Vagina (tissue), 2 donors: ENCODE measurements at regions not wholly inside any gene's neighbourhood (a gene's known extent, or its start where the extent isn't known, plus 50 kb on each side); places are given as distances from the start of the nearest gene placed in this dataset.

Experiments used
- DNase-seq, 2 donors: peaks; one replicate each; pipeline ENCODE4 v3.0.0-alpha.2; 2017; ENCODE audit errors: extremely low spot score in 2 of 2
- H3K27ac ChIP-seq: fragments of 200-600 bp; sonication (generic); one replicate; pipeline ENCODE4 v1.5.1; 2019
- H3K27me3 ChIP-seq: fragments of 200-600 bp; sonication (generic); one replicate; pipeline ENCODE4 v1.5.1; 2019
- H3K36me3 ChIP-seq, 2 donors: fragments of 200-600 bp; sonication (generic); one replicate each; pipeline ENCODE4 v1.5.1; 2017 to 2019
- H3K4me1 ChIP-seq: fragments of 200-600 bp; sonication (generic); one replicate; pipeline ENCODE4 v1.5.1; 2019
- H3K4me3 ChIP-seq, 2 donors: fragments of 200-600 bp; sonication (generic); 1 replicate in 1 of 2; 2 replicates in 1 of 2; pipeline ENCODE4 v1.5.1; 2016 to 2019
- H3K9me3 ChIP-seq: fragments of 200-600 bp; sonication (generic); one replicate; pipeline ENCODE4 v1.5.1; 2019
- CTCF ChIP-seq, 3 experiments: fragments of 450-650 bp in 2 of 3; fragments of 200-600 bp in 1 of 3; sonication (generic) in 1 of 3; IDR thresholded peaks; one replicate each; pipeline ENCODE4 v1.5.1; 2017 to 2019; ENCODE audit warnings: antibody characterized with exemption in 3 of 3, mild to moderate bottlenecking in 2 of 3, moderate library complexity in 2 of 3
- POLR2A ChIP-seq, 2 donors: fragments of 450-650 bp; IDR thresholded peaks; one replicate each; pipeline ENCODE4 v1.6.1; 2017; ENCODE audit warnings: antibody characterized with exemption in 2 of 2, mild to moderate bottlenecking in 2 of 2, moderate library complexity in 2 of 2
- POLR2AphosphoS5 ChIP-seq, 2 donors: sonication (generic); formaldehyde crosslinking; IDR thresholded peaks; one replicate each; pipeline ENCODE4 v1.9.0; 2017; ENCODE audit warnings: antibody characterized with exemption in 2 of 2, mild to moderate bottlenecking in 2 of 2, low read depth in 1 of 2; ENCODE audit not compliant: insufficient read depth in 1 of 2
- intact Hi-C: fragments of 100-400 bp; cut with DNase I; formaldehyde crosslinking; loops from one replicate; pipeline ENCODE4 v1.15.1; 2023

GRCh38 chr2:200756618-200757321 lies 54.9 kb upstream of the BZW1 start:
- TF ChIP-seq CTCF (IDR thresholded peaks at IDR 0.05) (no peak), POLR2A (IDR thresholded peaks at IDR 0.05) (no peak), POLR2AphosphoS5 (IDR thresholded peaks at IDR 0.05; ENCODE audit: insufficient read depth in 1 of 2, low read depth in 1 of 2) (no peak)
- Histone ChIP-seq H3K4me3 (no peak overlapping the region), H3K4me1 (no peaks in the 10 kb centered on the region), H3K27me3 (no peaks in the 10 kb centered on the region), H3K27ac (no peak overlapping the region), H3K9me3 (no peaks in the 10 kb centered on the region), H3K36me3 (no peaks in the 10 kb centered on the region)
- intact Hi-C loops, result no loop called here
- DNase-seq, result no peak

GRCh38 chr2:200757399-200757798 lies 54.3 kb upstream of the BZW1 start:
- H3K4me1 ChIP-seq, result no peaks in the 10 kb centered on the region
- DNase-seq, result no peak
- no peak for TF ChIP-seq POLR2A (IDR thresholded peaks at IDR 0.05)
- no peak for TF ChIP-seq POLR2AphosphoS5 (IDR thresholded peaks at IDR 0.05; ENCODE audit: insufficient read depth in 1 of 2, low read depth in 1 of 2)
- no peak for TF ChIP-seq CTCF (IDR thresholded peaks at IDR 0.05)
- H3K9me3 ChIP-seq, result no peaks in the 10 kb centered on the region
- intact Hi-C loops, result no loop called here
- H3K4me3 ChIP-seq, result no peak overlapping the region
- no peak overlapping the region for H3K27ac ChIP-seq
- H3K36me3 ChIP-seq, result no peaks in the 10 kb centered on the region
- no peaks in the 10 kb centered on the region for H3K27me3 ChIP-seq

GRCh38 chr2:200758341-200758740 lies 53.4 kb upstream of the BZW1 start:
- H3K27ac ChIP-seq, result no peak overlapping the region
- no peaks in the 10 kb centered on the region for H3K27me3 ChIP-seq
- no peak for DNase-seq
- no peak overlapping the region for H3K4me3 ChIP-seq
- H3K9me3 ChIP-seq, result no peaks in the 10 kb centered on the region
- no peaks in the 10 kb centered on the region for H3K36me3 ChIP-seq
- intact Hi-C loops, result no loop called here
- no peaks in the 10 kb centered on the region for H3K4me1 ChIP-seq
- TF ChIP-seq POLR2A (IDR thresholded peaks at IDR 0.05) (no peak), POLR2AphosphoS5 (IDR thresholded peaks at IDR 0.05; ENCODE audit: insufficient read depth in 1 of 2, low read depth in 1 of 2) (no peak), CTCF (IDR thresholded peaks at IDR 0.05) (no peak)

GRCh38 chr2:200761266-200761665 lies 50.4 kb upstream of the BZW1 start:
- Histone ChIP-seq H3K9me3 (no peaks in the 10 kb centered on the region), H3K27me3 (no peaks in the 10 kb centered on the region), H3K4me3 (no peak overlapping the region), H3K4me1 (no peaks in the 10 kb centered on the region), H3K36me3 (no peaks in the 10 kb centered on the region), H3K27ac (no peak overlapping the region)
- intact Hi-C loops, result no loop called here
- peak in 1 of 2 donors; percentile 32 for DNase-seq
- TF ChIP-seq CTCF (IDR thresholded peaks at IDR 0.05) (no peak), POLR2AphosphoS5 (IDR thresholded peaks at IDR 0.05; ENCODE audit: insufficient read depth in 1 of 2, low read depth in 1 of 2) (no peak), POLR2A (IDR thresholded peaks at IDR 0.05) (no peak)
